ENCODE measurements at regions not wholly inside any gene's neighbourhood (a gene's known extent, or its start where the extent isn't known, plus 50 kb on each side); places are given as distances from the start of the nearest gene placed in this dataset.

- no peak for TF ChIP-seq CTCF (IDR thresholded peaks at IDR 0.05)
- TF ChIP-seq POLR2AphosphoS5 (IDR thresholded peaks at IDR 0.05; ENCODE audit: low read depth, low read length): no peak
- TF ChIP-seq SIN3A (IDR thresholded peaks at IDR 0.05; ENCODE audit: borderline replicate concordance, insufficient read depth, low read depth, low read length): no peak
These were observed 102.3 kb upstream of the PCBD1 start for GRCh38 chr10:70990681-70991080.

Data from Panc1 (cell line).